ENCODE measurements at regions not wholly inside any gene's neighbourhood (a gene's known extent, or its start where the extent isn't known, plus 50 kb on each side); places are given as distances from the start of the nearest gene placed in this dataset.

DNA sequence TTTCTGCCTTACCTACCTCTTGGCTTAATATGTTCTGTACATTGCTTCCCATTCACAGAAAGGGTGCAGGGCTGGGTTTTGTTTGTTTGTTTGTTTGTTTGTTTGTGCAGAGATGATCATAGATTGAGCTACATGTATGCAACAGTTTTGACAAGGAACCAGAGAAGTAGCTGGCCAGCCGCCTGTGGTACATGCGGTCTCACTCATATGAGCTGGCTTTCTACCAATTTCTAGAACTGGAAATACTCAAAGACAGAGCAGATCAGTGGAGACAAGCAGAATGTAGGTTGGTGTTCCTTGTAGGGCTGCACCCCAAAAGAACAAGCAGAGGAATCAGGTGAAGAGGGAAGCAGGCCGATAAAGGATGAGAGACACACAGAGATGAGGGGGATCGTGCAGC is 502.7 kb downstream of the SOX2 start:
- no peak for DNase-seq (ENCODE audit: low spot score)

GRCh38 chr3:182215881-182216280 is 504.2 kb downstream of the SOX2 start:
- DNase-seq (ENCODE audit: low spot score), result no peak

GRCh38 chr3:182216311-182216970 is 504.7 kb downstream of the SOX2 start:
- no peak for DNase-seq (ENCODE audit: low spot score)

DNA sequence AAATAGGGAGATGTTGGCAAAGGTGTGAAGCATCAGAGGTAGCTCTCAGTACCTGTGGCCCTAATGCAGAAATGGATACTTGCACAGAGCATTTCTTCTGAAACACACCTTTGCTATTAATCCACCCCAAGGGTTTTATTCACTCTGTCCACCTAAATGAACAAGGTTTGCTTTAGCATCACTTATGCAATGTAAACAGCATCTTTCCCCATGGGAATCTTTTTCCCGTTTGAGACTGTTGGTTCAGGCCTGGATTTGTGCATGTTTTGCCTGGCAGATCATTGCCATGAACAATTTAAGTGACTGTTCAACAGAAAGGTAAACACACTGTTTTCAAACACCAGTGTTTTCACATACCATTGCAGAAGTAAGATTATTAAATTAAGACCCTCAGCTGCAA is 508.3 kb downstream of the SOX2 start:
- no peak for DNase-seq (ENCODE audit: low spot score)

- no peak for DNase-seq (ENCODE audit: low spot score)
Measured at GRCh38 chr3:182220471-182220870, 508.7 kb downstream of the SOX2 start.

DNA sequence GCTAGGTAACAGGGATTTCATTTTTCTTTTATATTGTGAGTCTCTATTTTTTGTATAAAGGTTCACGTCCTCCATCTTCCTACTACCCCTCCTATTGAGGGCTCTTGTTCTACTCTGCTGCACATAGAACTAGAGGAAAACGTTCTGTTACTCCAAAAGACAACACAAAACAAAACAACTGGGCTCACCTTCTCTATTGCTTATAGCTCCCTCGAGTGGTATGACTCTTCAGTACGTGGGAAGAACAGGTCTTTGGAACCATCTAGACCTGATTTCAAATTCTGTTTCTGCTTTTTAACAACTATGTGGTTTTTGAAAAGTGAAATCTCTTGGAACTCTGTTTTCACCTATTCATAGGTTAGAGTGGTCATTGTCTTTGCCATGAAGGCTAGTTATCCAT is 515.3 kb downstream of the SOX2 start:
- DNase-seq (ENCODE audit: low spot score), result no peak

- no peak for DNase-seq (ENCODE audit: low spot score)
Measured at GRCh38 chr3:182233405-182233804, 521.7 kb downstream of the SOX2 start.

- DNase-seq (ENCODE audit: low spot score), result no peak
Measured at GRCh38 chr3:182233957-182234356, 522.2 kb downstream of the SOX2 start.

GRCh38 chr3:182234881-182235280 is 523.2 kb downstream of the SOX2 start:
- no peak for DNase-seq (ENCODE audit: low spot score)

DNA sequence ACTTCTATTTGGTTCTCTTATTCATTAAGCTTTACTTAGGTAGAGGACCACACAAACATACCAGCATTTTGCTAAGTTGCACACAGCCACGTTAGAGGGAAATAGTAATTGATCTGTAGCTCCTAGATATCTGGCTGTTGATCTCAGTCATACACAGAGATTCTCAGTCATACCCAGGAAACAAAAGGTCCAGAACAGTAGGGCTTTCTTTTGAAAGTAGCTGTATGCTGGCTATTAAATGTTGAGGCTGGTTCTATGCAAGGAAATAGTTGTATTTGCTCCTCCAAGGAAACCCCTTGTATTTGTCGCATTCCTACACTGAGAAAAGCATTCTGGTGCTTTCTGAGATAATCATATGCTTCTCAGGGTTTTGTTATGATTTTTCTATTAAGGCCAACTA is 523.8 kb downstream of the SOX2 start:
- DNase-seq (ENCODE audit: low spot score), result no peak

DNA sequence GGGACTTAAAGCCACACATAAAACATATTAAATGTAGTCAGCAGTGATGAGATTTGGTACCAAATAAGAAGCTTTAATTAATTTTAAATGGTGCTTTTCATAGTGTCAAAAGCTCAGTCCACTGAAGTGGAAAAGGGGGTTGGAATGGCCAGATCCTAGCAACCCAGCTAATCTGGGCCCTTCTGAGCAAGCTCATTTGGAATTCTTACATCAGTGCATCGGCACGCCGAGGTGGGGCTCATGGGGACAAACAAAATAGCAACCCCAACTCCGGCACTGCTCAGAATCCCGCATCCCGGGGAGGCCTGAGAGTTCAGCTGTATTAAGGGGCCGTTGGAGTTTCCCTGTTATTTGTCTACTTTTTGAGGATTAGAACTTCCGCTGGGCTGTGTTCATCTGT is 526.4 kb downstream of the SOX2 start:
- no peak for DNase-seq (ENCODE audit: low spot score)

DNA sequence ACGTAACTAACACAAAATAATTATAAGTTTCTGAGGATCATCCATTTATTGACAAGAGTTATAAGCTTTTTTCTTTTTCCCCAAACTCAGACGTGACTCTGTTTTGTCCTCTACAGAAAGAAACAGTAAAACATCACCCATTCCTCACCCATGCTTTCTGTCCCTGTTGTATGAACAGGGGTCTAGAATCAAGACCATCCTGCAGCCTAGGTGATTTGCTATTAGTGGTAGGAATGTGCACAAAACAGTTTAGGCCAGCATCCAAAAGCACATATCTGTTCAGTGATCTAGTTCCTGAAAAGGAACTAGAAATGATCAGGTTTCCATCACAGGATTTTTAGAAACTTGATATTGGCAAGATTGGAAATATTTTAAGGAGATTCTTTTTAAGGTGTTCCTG is 527.6 kb downstream of the SOX2 start:
- no peak for DNase-seq (ENCODE audit: low spot score)

- no peak for DNase-seq (ENCODE audit: low spot score)
Measured at GRCh38 chr3:182240474-182240873, 528.7 kb downstream of the SOX2 start.

GRCh38 chr3:182241196-182241765 is 529.6 kb downstream of the SOX2 start:
- no peak for DNase-seq (ENCODE audit: low spot score)

- DNase-seq (ENCODE audit: low spot score), result no peak
Measured at GRCh38 chr3:182241766-182242488, 530.2 kb downstream of the SOX2 start.

- no peak for DNase-seq (ENCODE audit: low spot score)
Measured at GRCh38 chr3:182242489-182242942, 530.8 kb downstream of the SOX2 start.

DNA sequence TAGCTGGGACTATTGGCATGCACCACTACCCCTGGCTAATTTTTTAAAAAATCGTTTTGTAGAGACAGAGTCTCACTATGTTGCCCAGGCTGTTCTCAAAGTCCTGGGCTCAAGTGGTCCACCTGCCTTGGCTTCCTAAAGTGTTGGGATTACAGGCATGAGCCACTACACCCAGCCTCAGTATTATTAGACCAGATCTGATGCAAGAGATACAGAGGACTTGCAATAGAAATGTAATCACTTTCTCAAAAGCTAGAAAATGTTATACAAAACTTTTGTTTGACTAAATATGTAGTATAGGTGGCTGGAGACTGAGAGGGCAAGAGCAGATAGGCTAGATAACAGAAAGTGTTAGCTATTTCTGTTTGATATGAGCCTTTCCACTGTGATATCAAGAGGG is 531.9 kb downstream of the SOX2 start:
- DNase-seq (ENCODE audit: low spot score), result no peak

DNA sequence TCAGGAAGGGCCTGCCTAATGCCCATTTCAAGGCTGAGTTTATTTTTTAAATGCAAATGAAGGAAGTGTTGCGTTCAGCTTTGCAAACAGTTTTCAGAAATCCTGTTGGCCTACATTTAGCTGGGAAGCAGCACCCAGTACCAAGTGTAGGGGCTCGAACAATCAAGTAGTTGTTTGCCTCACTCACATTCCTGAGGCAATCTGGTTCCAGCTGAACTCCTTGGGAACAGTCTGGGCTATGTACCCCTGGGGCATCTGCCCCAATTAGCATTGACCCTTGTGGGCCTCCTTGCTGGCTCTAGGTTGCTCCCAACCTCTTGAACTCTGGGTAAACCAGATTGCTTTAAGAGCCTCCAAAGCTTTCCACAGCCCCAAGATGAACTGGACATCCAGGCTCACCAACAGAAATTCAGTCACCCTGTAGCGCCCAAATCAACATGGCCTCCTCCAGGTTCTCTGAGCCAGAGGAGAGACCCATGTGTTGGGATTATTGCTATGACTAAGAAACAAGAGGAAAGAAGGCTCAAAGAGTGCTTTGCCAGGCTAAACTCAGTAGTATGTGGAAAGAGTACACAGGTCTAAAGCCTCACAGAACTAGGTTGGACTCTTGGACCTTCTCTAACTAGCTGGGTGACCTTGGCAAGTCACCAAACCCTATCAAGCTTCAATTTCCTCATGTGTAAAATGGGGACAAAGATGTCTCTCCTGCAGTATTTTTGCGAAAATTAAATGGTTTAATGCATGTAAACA is 532.7 kb downstream of the SOX2 start:
- no peak for DNase-seq (ENCODE audit: low spot score)

GRCh38 chr3:182245059-182245458 is 533.3 kb downstream of the SOX2 start:
- no peak for DNase-seq (ENCODE audit: low spot score)

DNA sequence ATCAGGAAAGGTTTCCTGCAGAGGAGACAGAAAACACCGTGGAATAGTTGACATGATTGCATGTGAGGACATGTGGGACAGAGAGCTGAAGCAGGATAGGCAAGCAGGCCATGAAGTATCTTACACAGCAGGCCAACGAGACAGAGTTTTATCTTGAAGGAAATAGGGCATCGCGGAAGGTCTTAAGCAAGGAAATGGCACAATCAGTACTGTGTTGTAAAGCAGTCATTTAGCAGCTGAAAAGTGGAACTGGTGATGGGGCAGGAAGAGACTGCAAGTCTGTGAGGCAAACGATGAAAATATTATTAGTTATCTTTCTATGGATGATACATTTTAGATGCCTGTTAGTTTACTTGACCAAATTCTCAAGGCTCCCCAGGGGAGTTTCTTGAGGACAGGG is 535.1 kb downstream of the SOX2 start:
- DNase-seq (ENCODE audit: low spot score), result no peak

- no peak for DNase-seq (ENCODE audit: low spot score)
Measured at GRCh38 chr3:182248349-182248880, 536.7 kb downstream of the SOX2 start.

GRCh38 chr3:182252802-182253201 is 540.5 kb upstream of the ATP11B start:
- DNase-seq (ENCODE audit: low spot score), result no peak

DNA sequence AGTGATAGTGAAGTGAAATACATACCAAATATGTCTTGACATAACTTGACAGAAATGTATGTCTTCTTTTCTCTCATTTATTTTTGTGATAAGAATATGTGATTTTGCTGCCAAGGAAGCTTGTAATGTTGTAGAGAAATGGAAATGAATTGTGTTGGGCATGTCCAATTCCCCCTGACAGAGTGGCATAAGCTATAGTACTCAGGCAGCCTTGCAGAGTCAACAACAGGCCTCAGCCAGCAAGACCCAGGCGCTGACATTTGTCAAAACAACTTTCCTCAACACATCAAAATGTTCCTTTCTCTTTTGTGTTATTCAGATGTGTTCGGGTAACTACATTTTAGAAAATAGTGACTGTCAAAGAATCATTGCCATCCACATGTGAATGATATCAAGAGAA is 538.1 kb upstream of the ATP11B start:
- no peak for DNase-seq (ENCODE audit: low spot score)
